ENCODE measurements at regions not wholly inside any gene's neighbourhood (a gene's known extent, or its start where the extent isn't known, plus 50 kb on each side); places are given as distances from the start of the nearest gene placed in this dataset.
A peak's percentile ranks its signal among the peaks of the same experiment; 100 is the strongest.

- H3K4me2 ChIP-seq (replicated peaks; ENCODE audit: extremely low read depth, low read length, poor library complexity, severe bottlenecking), result no peak overlapping the region
- no peak for TF ChIP-seq CTCF (IDR thresholded peaks at IDR 0.05)
- no peaks in the 10 kb centered on the region for H3K36me3 ChIP-seq (replicated peaks in 1 of 2; ENCODE audit: control insufficient read depth in 1 of 2, insufficient read depth in 2 of 2, low read length in 2 of 2)
- H3K4me1 Mint-ChIP-seq, result no peaks in the 10 kb centered on the region
- no peaks in the 10 kb centered on the region for H3K79me2 ChIP-seq (ENCODE audit: insufficient read depth, low read length)
- H3K4me3 Mint-ChIP-seq, result no peak overlapping the region
- peaks cover 5 to 19% (median 13%) of the 10 kb centered on the region in 3 donors for H3K27me3 Mint-ChIP-seq (ENCODE audit: low read depth in 3 of 3)
- H3K27ac Mint-ChIP-seq, result no peak overlapping the region
- no peak overlapping the region for H2AFZ ChIP-seq (ENCODE audit: insufficient read depth, low read depth, low read length, poor library complexity, severe bottlenecking)
- H3K4me1 ChIP-seq (ENCODE audit: control insufficient read depth in 1 of 2, insufficient read depth in 2 of 2, low read length in 2 of 2), result no peaks in the 10 kb centered on the region
- 100% methylated on average over 2 of the region's 6 CpGs for WGBS (ENCODE audit: insufficient coverage)
- no peaks in the 10 kb centered on the region for H3K9me3 ChIP-seq (replicated peaks in 1 of 2; ENCODE audit: control insufficient read depth in 1 of 2, insufficient read depth in 1 of 2, low read length in 2 of 2)
- no peaks in the 10 kb centered on the region for H4K20me1 ChIP-seq (ENCODE audit: insufficient read depth, low read length)
- peaks cover 0 to 9% of the 10 kb centered on the region in 2 donors for H3K27me3 ChIP-seq (ENCODE audit: control insufficient read depth in 2 of 2, insufficient read depth in 2 of 2, low read length in 2 of 2)
- intact Hi-C loops (cut with micrococcal nuclease), result no loop called here
- H3K36me3 Mint-ChIP-seq, result no peaks in the 10 kb centered on the region
- no peak overlapping the region for H3K4me3 ChIP-seq (replicated peaks in 1 of 3; ENCODE audit: low read depth in 2 of 3, low read length in 3 of 3)
- H3K9me3 Mint-ChIP-seq, result peaks cover 0 to 2% (median 0%) of the 10 kb centered on the region in 7 donors
- DNase-seq, result no peak
- no peak overlapping the region for H3K9ac ChIP-seq (ENCODE audit: insufficient read depth, low read length, poor library complexity, severe bottlenecking)
- H3K27ac ChIP-seq (ENCODE audit: low read depth in 1 of 2, low read length in 2 of 2), result no peak overlapping the region
Measured at GRCh38 chr5:173496883-173497255, 119.6 kb downstream of the BOD1 start.

GRCh38 chr5:173496129-173496882 is 120.1 kb downstream of the BOD1 start:
- Histone ChIP-seq H3K9ac (ENCODE audit: insufficient read depth, low read length, poor library complexity, severe bottlenecking) (no peak overlapping the region), H3K4me1 (ENCODE audit: control insufficient read depth in 1 of 2, insufficient read depth in 2 of 2, low read length in 2 of 2) (no peaks in the 10 kb centered on the region), H3K4me2 (replicated peaks; ENCODE audit: extremely low read depth, low read length, poor library complexity, severe bottlenecking) (no peak overlapping the region), H3K27me3 (ENCODE audit: control insufficient read depth in 2 of 2, insufficient read depth in 2 of 2, low read length in 2 of 2) (peaks cover 0 to 7% of the 10 kb centered on the region in 2 donors), H2AFZ (ENCODE audit: insufficient read depth, low read depth, low read length, poor library complexity, severe bottlenecking) (no peak overlapping the region), H3K4me3 (replicated peaks in 1 of 3; ENCODE audit: low read depth in 2 of 3, low read length in 3 of 3) (no peak overlapping the region), H3K9me3 (replicated peaks in 1 of 2; ENCODE audit: control insufficient read depth in 1 of 2, insufficient read depth in 1 of 2, low read length in 2 of 2) (no peaks in the 10 kb centered on the region), H4K20me1 (ENCODE audit: insufficient read depth, low read length) (no peaks in the 10 kb centered on the region), H3K27ac (ENCODE audit: low read depth in 1 of 2, low read length in 2 of 2) (no peak overlapping the region), H3K79me2 (ENCODE audit: insufficient read depth, low read length) (no peaks in the 10 kb centered on the region), H3K36me3 (replicated peaks in 1 of 2; ENCODE audit: control insufficient read depth in 1 of 2, insufficient read depth in 2 of 2, low read length in 2 of 2) (no peaks in the 10 kb centered on the region)
- no peak for DNase-seq
- Mint-ChIP-seq H3K4me3 (no peak overlapping the region), H3K9me3 (peaks cover 0 to 2% (median 0%) of the 10 kb centered on the region in 7 donors), H3K36me3 (no peaks in the 10 kb centered on the region), H3K27me3 (ENCODE audit: low read depth in 3 of 3) (peaks cover 6 to 19% (median 13%) of the 10 kb centered on the region in 3 donors), H3K27ac (peak overlapping the region in 1 of 7 donors; percentile 44), H3K4me1 (no peaks in the 10 kb centered on the region)
- no peak for TF ChIP-seq CTCF (IDR thresholded peaks at IDR 0.05)
- intact Hi-C loops (cut with micrococcal nuclease), result no loop called here
- 88% methylated on average over 4 of the region's 9 CpGs for WGBS (ENCODE audit: insufficient coverage)
